GM12878 (cell line): ENCODE measurements at regions not wholly inside any gene's neighbourhood (a gene's known extent, or its start where the extent isn't known, plus 50 kb on each side); places are given as distances from the start of the nearest gene placed in this dataset.

Source experiments
- ATAC-seq: fragments of 200-7000 bp; cut with Tn5 transposase; 3 replicates; pipeline ENCODE4 v1.9.1; 2020; ENCODE audit warnings: mild to moderate bottlenecking, moderate library complexity
- BruUV-seq: library from RNA; stranded (reverse); fragments of 400-500 nt; replicated peaks from 2 replicates; lab custom pipeline; 2021; lab: Mats Ljungman, UMichigan
- CTCF ChIA-PET: fragments of 300-600 bp; sonication (Branson Sonifier 250); formaldehyde crosslinking; extraction: SDS; loops from one replicate; lab custom pipeline; 2021; ENCODE audit warnings: inconsistent platforms; lab: Yijun Ruan, JAX
- POLR2A ChIA-PET: fragments of 350-600 bp; formaldehyde crosslinking; extraction: SDS; loops from one replicate; lab custom pipeline; 2021; ENCODE audit warnings: inconsistent platforms; lab: Charles Lee
- RAD21 ChIA-PET: fragments of 300-600 bp; sonication (Branson Sonifier 250); formaldehyde crosslinking; loops from one replicate; lab custom pipeline; 2023; ENCODE audit warnings: antibody characterized with exemption; ENCODE audit not compliant: unreplicated experiment; lab: Charles Lee
- SMC1A ChIA-PET: fragments of 300-600 bp; sonication (Branson Sonifier 250); formaldehyde crosslinking; loops from one replicate; lab custom pipeline; 2023; ENCODE audit not compliant: unreplicated experiment, uncharacterized antibody; lab: Charles Lee
- DNase-seq: peaks from one replicate; pipeline ENCODE4 v3.0.0-alpha.2; 2011; ENCODE audit warnings: low read depth, low spot score
- FAIRE-seq: peaks from 3 replicates; lab custom pipeline; 2011; peaks lifted over from hg19 to GRCh38; lab: Jason Lieb, UNC
- H2AFZ ChIP-seq: 2 replicates; pipeline ENCODE4 v1.6.0; 2011; ENCODE audit warnings: low read depth, low read length, control low read depth; ENCODE audit not compliant: control insufficient read depth
- H3K27ac ChIP-seq: 2 replicates; pipeline ENCODE4 v1.5.1; 2011; ENCODE audit warnings: control low read depth; ENCODE audit not compliant: control insufficient read depth, insufficient read depth
- H3K27me3 ChIP-seq, 2 experiments: replicated peaks in 1 of 2; 2 replicates each; pipeline versions ENCODE4 v1.6.0 to v1.6.1; 2011; ENCODE audit warnings: low read length in 1 of 2; ENCODE audit not compliant: control insufficient read depth in 2 of 2, insufficient read depth in 2 of 2
- H3K36me3 ChIP-seq, 2 experiments: 2 replicates each; pipeline ENCODE4 v1.5.1; 2011; ENCODE audit warnings: low read length in 1 of 2; ENCODE audit not compliant: control insufficient read depth in 2 of 2, insufficient read depth in 2 of 2
- H3K4me1 ChIP-seq: 2 replicates; pipeline ENCODE4 v1.6.1; 2011; ENCODE audit warnings: mild to moderate bottlenecking, low read length, moderate library complexity, mixed read lengths; ENCODE audit not compliant: control insufficient read depth, insufficient read depth
- H3K4me2 ChIP-seq: 2 replicates; pipeline ENCODE4 v1.6.0; 2011; ENCODE audit warnings: control low read depth; ENCODE audit not compliant: control insufficient read depth, insufficient read depth
- H3K4me3 ChIP-seq: fragments of 200-600 bp; sonication (generic); 2 replicates; pipeline ENCODE4 v1.5.1; 2016
- H3K79me2 ChIP-seq: 2 replicates; pipeline ENCODE4 v1.6.0; 2011; ENCODE audit warnings: low read length; ENCODE audit not compliant: control insufficient read depth, insufficient read depth
- H3K9ac ChIP-seq: 2 replicates; pipeline ENCODE4 v1.8.0; 2011; ENCODE audit warnings: low read length, control low read depth, mixed read lengths; ENCODE audit not compliant: control insufficient read depth, insufficient read depth
- H3K9me3 ChIP-seq: replicated peaks from 3 replicates; pipeline ENCODE4 v1.5.1; 2011; ENCODE audit warnings: mild to moderate bottlenecking, low read length; ENCODE audit not compliant: control insufficient read depth, insufficient read depth
- H4K20me1 ChIP-seq: 2 replicates; pipeline ENCODE4 v1.6.0; 2011; ENCODE audit not compliant: control insufficient read depth, insufficient read depth
- CBX3 ChIP-seq: fragments of 200-600 bp; sonication (generic); IDR thresholded peaks from 2 replicates; pipeline ENCODE4 v1.6.1; 2016; ENCODE audit warnings: low read depth, borderline replicate concordance
- CHD2 ChIP-seq: IDR thresholded peaks from 2 replicates; pipeline ENCODE4 v1.6.1; 2011; ENCODE audit warnings: low read depth, low read length, improper control_type of control experiment, borderline replicate concordance
- ESRRA ChIP-seq: IDR thresholded peaks from 2 replicates; pipeline ENCODE4 v1.6.1; 2012; ENCODE audit warnings: mild to moderate bottlenecking, low read length, improper control_type of control experiment
- FOXM1 ChIP-seq: IDR thresholded peaks from 2 replicates; pipeline ENCODE4 v1.6.1; 2012; ENCODE audit warnings: low read depth, mild to moderate bottlenecking, inconsistent platforms, low read length, moderate library complexity
- IKZF1 ChIP-seq: fragments of 450-650 bp; conservative IDR thresholded peaks from 2 replicates; pipeline ENCODE4 v1.6.1; 2017; ENCODE audit warnings: antibody characterized with exemption, mild to moderate bottlenecking
- JUNB ChIP-seq: IDR thresholded peaks from 2 replicates; pipeline ENCODE4 v1.6.1; 2016; ENCODE audit warnings: antibody characterized with exemption, mild to moderate bottlenecking
- JUND ChIP-seq: IDR thresholded peaks from 2 replicates; pipeline ENCODE4 v1.6.1; 2012; ENCODE audit warnings: low read depth, mild to moderate bottlenecking, low read length, improper control_type of control experiment, moderate library complexity
- NRF1 ChIP-seq: conservative IDR thresholded peaks from 2 replicates; pipeline ENCODE4 v1.6.1; 2011; ENCODE audit warnings: mild to moderate bottlenecking, low read depth, low read length, improper control_type of control experiment
- RCOR1 ChIP-seq: conservative IDR thresholded peaks from 2 replicates; pipeline ENCODE4 v1.6.1; 2012; ENCODE audit warnings: low read depth, low read length, improper control_type of control experiment
- SPI1 ChIP-seq: IDR thresholded peaks from 2 replicates; pipeline ENCODE4 v1.6.1; 2011; ENCODE audit warnings: low read depth, mild to moderate bottlenecking, low read length, moderate library complexity, borderline replicate concordance; ENCODE audit not compliant: insufficient read depth
- SREBF1 ChIP-seq: IDR thresholded peaks from 2 replicates; pipeline ENCODE4 v1.6.1; 2012; ENCODE audit warnings: mild to moderate bottlenecking, low read length
- SUZ12 ChIP-seq: fragments of 200-600 bp; sonication (generic); IDR thresholded peaks from one replicate; pipeline ENCODE4 v1.6.1; 2018; ENCODE audit warnings: antibody characterized with exemption, mild to moderate bottlenecking; ENCODE audit not compliant: unreplicated experiment
- TAF1 ChIP-seq: IDR thresholded peaks from 2 replicates; pipeline ENCODE4 v1.6.1; 2011; ENCODE audit warnings: mild to moderate bottlenecking, low read depth, low read length, borderline replicate concordance
- WGBS: methylation state at CpG from one replicate; pipeline ENCODE4 v1.1.6; 2016; ENCODE audit warnings: low lambda C conversion rate; ENCODE audit not compliant: insufficient replicate concordance, insufficient coverage; ENCODE audit errors: missing lambda C conversion rate; 5-methylcytosine and 5-hydroxymethylcytosine counted together
- in situ Hi-C: fragments of 300-500 bp; cut with MboI; formaldehyde crosslinking; loops from 9 replicates; pipeline ENCODE4 v1.14.3; 2018; ENCODE audit warnings: mixed read lengths
- intact Hi-C: fragments of 100-400 bp; cut with micrococcal nuclease; formaldehyde crosslinking; loops from one replicate; pipeline ENCODE4 v1.14.2; 2022; ENCODE audit not compliant: unreplicated experiment
- TF ChIP-seq, protein P1 (sequence below): fragments of 450-650 bp; IDR thresholded peaks from 2 replicates; pipeline ENCODE4 v1.6.1; 2017; ENCODE audit warnings: mild to moderate bottlenecking, low read depth, inconsistent platforms; ENCODE audit not compliant: poor library complexity, severe bottlenecking
- TF ChIP-seq, protein P2 (sequence below): fragments of 450-650 bp; IDR thresholded peaks from 2 replicates; pipeline ENCODE4 v1.6.1; 2016; ENCODE audit warnings: mild to moderate bottlenecking
- TF ChIP-seq, protein P3 (sequence below): fragments of 450-650 bp; conservative IDR thresholded peaks from 2 replicates; pipeline ENCODE4 v1.6.1; 2017; ENCODE audit warnings: mild to moderate bottlenecking, moderate library complexity

DNA sequence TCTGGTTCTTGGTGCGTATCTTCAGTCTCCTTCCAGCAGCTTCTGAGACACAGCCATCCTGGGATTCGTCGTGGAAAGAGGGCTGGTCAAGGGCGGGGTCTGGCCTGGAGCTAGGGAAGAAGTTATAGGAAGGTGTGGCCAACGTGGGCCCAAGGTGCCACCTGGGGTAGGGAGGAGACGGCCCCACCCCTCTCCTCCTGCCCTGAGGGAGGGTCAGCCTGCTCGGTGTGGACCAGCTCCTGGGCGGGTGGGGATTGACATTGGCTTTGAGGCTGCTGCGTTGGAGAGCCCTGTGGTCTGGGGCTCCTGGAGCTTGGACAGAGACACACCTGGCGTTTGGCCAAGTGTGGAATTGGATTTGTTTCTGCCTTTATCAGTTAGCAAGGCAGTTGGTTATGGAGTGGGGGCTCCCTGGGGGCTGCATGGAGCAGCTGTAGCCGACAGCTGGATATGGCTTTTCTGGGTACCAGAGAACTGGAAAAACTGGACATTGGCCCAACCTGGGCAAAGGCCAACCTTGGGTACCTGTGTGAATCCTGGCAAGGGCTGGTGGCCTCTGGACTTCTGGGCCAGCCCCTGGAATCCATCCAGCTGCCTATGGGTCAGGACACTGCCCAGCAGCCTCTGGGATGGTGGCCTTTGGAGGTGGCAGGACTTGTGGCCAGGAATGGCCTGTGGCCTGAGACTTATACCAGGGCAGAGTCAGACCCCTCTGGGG, 75.7 kb upstream of the PPP1R26 start:
- TF ChIP-seq CBX3 (no peak), IKZF1 (no peak), SREBF1 (no peak), CHD2 (no peak), SPI1 (no peak), RCOR1 (no peak), JUNB (no peak), FOXM1 (no peak), JUND (no peak), TAF1 (no peak), SUZ12 (no peak), ESRRA (no peak), NRF1 (no peak)
- TF ChIP-seq, protein P1, sequence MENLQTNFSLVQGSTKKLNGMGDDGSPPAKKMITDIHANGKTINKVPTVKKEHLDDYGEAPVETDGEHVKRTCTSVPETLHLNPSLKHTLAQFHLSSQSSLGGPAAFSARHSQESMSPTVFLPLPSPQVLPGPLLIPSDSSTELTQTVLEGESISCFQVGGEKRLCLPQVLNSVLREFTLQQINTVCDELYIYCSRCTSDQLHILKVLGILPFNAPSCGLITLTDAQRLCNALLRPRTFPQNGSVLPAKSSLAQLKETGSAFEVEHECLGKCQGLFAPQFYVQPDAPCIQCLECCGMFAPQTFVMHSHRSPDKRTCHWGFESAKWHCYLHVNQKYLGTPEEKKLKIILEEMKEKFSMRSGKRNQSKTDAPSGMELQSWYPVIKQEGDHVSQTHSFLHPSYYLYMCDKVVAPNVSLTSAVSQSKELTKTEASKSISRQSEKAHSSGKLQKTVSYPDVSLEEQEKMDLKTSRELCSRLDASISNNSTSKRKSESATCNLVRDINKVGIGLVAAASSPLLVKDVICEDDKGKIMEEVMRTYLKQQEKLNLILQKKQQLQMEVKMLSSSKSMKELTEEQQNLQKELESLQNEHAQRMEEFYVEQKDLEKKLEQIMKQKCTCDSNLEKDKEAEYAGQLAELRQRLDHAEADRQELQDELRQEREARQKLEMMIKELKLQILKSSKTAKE, result no peak
- TF ChIP-seq, protein P2, sequence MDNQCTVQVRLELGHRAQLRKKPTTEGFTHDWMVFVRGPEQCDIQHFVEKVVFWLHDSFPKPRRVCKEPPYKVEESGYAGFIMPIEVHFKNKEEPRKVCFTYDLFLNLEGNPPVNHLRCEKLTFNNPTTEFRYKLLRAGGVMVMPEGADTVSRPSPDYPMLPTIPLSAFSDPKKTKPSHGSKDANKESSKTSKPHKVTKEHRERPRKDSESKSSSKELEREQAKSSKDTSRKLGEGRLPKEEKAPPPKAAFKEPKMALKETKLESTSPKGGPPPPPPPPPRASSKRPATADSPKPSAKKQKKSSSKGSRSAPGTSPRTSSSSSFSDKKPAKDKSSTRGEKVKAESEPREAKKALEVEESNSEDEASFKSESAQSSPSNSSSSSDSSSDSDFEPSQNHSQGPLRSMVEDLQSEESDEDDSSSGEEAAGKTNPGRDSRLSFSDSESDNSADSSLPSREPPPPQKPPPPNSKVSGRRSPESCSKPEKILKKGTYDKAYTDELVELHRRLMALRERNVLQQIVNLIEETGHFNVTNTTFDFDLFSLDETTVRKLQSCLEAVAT, result no peak
- TF ChIP-seq, protein P3, sequence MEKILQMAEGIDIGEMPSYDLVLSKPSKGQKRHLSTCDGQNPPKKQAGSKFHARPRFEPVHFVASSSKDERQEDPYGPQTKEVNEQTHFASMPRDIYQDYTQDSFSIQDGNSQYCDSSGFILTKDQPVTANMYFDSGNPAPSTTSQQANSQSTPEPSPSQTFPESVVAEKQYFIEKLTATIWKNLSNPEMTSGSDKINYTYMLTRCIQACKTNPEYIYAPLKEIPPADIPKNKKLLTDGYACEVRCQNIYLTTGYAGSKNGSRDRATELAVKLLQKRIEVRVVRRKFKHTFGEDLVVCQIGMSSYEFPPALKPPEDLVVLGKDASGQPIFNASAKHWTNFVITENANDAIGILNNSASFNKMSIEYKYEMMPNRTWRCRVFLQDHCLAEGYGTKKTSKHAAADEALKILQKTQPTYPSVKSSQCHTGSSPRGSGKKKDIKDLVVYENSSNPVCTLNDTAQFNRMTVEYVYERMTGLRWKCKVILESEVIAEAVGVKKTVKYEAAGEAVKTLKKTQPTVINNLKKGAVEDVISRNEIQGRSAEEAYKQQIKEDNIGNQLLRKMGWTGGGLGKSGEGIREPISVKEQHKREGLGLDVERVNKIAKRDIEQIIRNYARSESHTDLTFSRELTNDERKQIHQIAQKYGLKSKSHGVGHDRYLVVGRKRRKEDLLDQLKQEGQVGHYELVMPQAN, result no peak
- in situ Hi-C loops, result no loop called here
- FAIRE-seq, result no peak
- no peak overlapping the region for H3K4me2 ChIP-seq
- no peaks in the 10 kb centered on the region; a peak in 1 of 4 replicates for H3K27me3 ChIP-seq
- ChIA-PET SMC1A (no interaction called here), RAD21 (no interaction called here), POLR2A (no interaction called here), CTCF (no interaction called here)
- no peaks in the 10 kb centered on the region for H3K79me2 ChIP-seq
- no peak overlapping the region for H3K27ac ChIP-seq
- no peaks in the 10 kb centered on the region for H4K20me1 ChIP-seq
- intact Hi-C loops, result no loop called here
- no peaks in the 10 kb centered on the region for H3K9me3 ChIP-seq
- H3K36me3 ChIP-seq, result no peaks in the 10 kb centered on the region
- H3K9ac ChIP-seq, result no peak overlapping the region
- ATAC-seq, result no peak
- no peak for DNase-seq
- no peaks in the 10 kb centered on the region for H3K4me1 ChIP-seq
- no TSS peak for BruUV-seq
- WGBS, result 7% methylated on average over 11 of the region's 11 CpGs
- no peak overlapping the region for H2AFZ ChIP-seq
- H3K4me3 ChIP-seq, result no peak overlapping the region
